ENCODE measurements at regions not wholly inside any gene's neighbourhood (a gene's known extent, or its start where the extent isn't known, plus 50 kb on each side); places are given as distances from the start of the nearest gene placed in this dataset.

GRCh38 chr15:95025924-95026728, 794.8 kb downstream of the MCTP2 start:
- TF ChIP-seq CTCF (IDR thresholded peaks at IDR 0.05) (peak; percentile 14 to 48 (median 32)), POLR2A (IDR thresholded peaks at IDR 0.05) (no peak)

Data from uterus (tissue), 2 donors.